ENCODE measurements at regions not wholly inside any gene's neighbourhood (a gene's known extent, or its start where the extent isn't known, plus 50 kb on each side); places are given as distances from the start of the nearest gene placed in this dataset.

DNA sequence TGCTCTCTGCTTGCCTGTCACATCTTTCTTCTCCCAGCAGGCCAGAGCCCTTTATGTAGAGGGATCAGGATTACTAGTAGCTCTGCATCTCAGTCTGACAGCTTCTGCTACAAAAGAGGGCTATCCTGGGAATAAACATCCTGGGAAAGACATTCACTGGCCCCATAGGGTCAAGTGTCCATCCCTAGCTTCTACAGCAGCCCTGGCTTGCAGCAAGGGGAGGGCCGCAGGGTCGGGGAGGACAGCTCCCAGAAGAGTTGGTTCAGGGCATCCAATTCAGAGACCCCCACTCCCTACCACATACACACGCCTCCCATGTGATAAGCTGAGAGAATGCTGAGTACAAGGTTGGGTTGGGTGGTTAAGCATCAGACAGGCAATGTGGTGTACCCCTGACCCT, 154.1 kb upstream of the PDE10A start:
- no peak for DNase-seq

DNA sequence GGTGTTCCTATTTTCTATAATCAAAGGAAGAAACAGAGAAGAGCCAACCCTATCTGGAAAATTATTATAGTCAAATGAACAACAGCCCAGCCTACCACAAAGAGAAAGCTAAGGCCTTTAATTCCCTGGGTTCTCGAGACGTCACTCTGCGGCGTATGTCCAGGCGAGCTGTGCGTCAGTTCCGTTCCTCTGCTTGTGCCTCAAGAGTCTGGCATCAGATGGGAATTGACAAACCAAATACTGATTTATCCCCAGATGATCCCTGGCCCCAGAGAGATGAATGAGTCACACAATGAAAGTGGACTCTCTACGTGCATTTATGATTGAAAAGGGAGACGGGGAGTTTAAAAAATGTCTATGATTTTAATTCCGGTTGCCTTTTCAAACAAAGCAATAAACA, 151.6 kb upstream of the PDE10A start:
- no peak for DNase-seq

DNA sequence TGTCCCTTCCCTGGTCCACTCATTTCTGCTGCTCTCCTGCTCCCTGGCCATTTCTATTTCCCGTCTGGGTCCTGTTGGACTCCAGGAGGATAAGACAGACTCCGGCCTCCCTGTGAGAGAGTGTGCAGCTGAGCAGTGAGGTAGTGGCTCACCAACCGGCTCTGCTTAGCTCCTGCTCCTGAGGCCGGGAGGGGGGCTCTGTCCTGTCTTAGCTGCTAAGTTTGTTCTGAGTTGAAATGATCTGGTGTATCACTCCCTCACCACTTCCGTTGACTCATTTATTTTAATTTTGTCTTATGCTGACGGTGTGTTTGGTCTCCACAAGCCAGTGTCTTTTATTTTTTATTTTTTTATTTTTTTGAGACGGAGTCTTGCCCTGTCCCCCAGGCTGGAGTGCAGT, 148.5 kb upstream of the PDE10A start:
- no peak for DNase-seq

DNA sequence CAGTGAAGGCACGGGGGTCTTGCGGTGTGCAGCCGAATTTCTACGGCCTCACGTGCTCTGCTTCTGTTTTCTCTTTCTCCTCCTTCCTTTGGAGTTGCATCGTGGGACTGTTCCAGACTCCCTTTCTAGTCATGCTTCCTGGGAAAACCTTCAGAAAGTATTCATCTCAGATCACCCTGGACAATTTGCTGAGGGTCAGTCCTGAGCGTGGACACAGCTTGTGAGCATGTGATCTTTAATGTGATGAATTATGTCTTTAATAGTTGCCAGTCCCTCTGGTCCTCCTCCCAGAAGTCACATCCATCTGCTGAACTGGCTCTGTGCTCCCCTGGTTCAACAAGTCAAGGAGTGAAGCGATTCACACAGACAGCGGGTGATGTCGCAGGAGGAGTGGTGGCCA, 145.0 kb upstream of the PDE10A start:
- DNase-seq: no peak

DNA sequence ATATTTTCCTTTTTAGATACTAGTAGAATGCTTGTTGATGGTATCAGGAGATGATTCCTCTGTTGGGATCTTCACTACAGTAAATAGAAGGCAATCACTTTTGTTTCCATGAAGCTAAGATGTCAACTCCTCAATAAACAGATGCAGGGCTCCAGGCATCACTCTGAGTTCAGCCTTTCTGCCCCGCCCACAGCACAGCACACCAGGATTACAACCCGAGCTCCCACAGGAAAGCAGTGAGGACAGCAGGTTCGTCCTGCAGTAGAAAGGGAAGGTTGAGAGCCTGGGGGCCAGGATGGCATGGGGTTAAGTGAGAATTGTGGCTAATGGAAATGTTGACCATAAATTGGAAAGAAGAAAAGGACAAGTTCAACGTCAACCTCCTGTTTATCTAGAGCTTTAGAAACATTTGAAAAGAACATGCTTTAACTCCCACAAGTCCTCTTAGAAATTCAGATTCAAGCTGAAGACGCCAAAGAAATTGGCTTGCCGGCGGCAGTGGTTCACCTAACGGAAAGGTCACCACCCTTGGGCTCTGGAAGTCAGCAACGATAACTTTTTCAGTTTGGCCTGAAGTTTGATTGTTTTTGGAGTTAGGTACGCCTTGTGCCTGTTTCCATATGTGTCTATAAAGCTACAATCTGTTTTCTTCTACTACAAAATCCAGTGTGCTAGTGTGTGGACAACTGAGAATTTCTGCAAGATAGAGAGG, 144.4 kb upstream of the PDE10A start:
- no peak for DNase-seq

DNA sequence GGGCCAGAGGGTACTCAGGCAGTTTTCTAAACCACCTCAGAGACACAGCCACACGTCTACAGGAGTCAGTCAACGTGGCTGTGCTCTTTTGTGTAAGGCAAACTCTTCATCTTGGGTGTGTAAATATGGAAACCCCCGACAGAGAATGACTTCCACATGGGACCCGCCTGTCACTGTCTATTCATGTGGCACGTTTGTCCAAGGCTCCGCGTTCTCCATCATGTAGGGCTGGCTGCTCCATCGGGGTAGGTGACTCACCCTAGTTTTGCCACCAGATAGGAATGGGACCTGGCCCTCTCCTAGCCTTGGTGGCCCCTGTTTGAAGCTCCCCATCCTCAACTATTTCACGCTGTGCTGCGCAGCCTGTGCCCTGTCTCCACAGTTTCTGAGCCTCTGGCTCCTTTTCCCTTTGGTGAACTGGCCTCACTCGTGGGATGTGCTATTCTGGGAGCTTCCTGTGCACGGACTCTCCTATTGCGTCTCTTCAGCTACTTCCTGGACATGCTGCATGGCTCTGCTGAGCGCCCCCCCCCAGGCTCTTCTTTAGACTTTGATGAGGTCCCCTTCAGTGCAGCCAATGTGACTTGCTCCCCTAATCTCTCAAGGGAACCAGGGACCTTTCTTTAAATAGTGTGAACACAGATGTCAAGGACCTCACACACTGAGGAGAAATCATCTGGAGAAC, 143.2 kb upstream of the PDE10A start:
- DNase-seq: no peak

DNA sequence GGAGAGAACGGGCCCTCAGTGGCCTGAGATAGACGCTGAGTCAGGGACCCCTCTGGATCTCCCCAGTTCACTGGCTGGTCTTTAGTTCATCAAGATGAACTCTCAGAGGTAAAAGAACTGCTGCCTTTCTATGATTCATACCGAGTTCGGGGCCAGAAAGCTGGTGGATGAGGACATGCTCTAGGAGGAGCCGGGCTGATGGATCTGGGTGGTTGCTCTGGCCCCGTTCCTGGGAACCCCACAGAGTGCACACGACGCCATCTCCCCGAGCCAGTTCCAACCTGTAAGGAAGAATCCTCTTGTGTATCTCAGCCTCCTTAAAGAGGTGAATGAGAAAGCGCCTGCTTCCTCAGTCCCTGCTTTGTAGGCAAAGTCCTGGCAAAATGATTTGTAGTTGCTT, 142.6 kb upstream of the PDE10A start:
- no peak for DNase-seq

DNA sequence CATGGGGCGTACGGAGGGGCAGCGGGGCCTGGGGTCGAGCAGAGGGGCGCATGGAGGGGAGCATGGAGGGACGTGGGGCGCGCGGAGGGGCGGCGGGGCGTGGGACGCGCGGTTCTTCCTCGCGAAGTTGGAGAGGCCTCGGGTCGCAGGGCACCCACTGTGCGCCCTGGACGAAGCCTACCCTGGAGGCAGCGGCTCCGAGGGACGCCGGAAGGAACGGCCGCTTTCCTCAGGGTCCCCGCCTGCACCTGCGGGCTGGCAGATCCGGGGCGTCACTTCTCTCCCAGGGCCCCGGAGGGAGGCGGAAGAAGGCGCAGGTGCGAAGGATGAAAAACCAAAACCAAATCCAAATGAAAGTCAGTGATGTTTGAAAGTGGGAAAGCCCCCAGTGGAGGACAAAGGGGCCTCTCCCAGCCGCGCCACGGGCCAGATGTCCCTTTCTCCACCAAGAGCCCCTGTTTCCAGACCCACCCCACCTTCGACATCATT, 142.1 kb upstream of the PDE10A start:
- DNase-seq: no peak

DNA sequence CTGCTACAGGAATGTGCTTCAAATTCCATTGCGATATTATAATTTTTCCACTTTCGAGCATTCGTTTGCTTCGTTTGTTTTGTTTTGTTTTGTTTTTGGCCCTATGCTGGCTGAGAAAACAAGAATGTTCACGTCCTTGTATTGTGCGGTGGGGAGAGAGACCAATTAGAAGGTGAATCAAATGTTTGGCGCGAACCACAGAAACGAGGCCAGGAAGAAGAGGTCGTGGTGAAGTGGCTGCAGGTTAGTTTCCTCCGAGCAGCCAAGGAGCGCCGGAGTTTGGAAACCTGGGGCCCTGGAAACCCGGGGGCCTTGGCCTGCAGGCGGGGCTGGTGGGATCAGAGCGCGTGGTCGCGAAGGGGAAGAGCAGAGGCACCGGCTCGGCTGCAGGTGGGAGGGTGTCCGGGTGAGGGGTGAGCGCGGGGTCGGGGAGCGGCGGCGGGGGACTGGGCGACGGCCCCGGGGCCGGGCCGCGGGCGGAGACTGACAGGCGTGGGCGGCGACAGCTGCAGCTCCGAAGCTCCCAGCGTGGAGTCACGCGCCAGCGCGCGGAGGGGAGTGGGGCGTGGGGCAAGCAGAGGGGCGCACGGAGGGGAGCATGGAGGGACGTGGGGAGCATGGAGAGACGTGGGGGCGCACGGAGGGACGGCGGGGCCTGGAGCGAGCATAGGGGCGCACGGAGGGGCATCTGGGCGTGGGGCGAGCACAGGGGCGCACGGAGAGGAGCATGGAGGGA, 141.5 kb upstream of the PDE10A start:
- no peak for DNase-seq

DNA sequence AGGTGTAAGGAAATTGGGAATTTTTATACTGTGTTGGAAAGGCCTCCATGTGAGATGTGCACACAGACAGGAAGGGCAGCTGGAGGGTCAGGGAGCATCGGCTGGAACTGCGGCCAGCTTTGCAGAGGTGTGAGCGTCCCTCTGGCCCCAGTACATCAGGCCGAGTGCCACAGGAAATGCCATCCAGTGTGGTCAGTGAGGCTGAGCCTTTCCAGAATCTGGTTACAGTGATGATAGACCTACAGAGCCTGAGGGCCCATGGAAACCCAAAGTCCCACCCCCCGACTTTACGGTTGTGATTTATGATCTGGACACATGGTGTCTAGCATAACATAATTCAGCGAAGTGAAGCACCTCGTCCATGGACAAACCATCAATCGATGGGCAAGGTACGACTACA, 137.3 kb upstream of the PDE10A start:
- DNase-seq: no peak

DNA sequence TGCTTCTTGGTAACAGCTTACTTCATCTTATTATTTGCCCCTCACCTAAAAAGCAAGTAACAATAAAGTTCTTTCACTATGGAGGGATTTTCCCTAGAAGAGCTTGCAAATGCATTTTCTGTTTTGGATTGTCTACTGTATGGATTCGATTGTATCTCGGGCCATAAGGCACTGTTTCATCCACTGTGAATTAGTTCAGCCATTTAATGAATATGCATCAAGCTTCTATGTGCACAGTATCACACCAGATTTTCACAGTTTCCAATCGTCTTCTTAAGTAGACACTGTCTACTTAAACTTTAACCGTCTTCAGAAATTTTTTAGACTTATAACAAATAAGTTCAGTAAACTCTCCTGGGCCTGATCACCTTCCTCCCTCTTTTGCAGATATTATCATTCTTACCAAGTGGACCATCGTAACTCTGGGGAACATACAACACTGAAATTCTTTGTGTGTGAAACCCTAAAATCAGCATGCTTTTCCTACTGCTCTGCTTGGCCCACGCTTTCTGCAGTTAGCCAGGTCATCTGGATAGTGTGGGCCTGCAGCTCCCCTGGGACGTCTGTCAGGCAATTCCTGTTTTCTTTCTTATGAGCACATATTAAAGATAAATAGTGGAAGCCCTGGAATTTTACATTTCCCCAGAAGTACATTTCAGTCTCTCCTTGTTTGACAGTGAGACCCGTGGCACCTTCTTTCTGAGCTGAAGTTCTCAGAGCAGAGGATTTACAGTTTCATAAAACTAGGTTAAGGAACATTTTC, 136.5 kb upstream of the PDE10A start:
- no peak for DNase-seq

DNA sequence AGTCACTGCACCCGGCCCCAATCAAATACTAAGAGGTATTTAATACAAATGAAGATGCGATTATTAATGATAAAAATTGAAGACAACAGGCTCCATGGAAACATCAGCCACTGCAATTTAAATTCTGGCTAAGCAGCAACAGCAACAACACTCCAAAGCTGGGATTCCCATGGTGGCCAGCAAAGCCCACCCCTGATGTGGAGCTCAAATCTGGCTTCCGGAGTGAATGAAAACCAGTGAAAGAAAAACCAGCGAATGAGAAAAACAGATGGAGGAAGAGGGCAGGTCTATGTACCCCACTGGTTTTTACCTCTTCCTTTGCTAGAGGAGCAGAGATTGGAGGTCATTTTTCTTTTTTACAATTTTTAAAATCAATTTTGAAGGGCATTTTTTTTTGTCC, 135.9 kb upstream of the PDE10A start:
- no peak for DNase-seq

DNA sequence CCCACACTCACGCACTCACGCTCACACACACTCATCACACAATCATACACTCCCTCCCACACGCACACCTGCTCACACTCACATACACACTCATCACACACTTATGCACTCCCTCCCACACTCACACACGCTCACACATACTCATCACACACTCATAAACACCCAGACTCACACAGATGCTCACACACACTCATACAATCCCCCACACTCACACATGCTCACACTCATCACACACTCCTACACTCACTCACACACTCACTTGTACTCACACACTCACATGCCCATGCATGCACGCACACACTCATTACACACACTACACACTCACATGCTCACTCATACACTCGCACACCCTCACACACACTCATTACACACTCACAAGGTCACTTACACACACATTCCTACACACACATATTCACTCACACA, 131.1 kb upstream of the PDE10A start:
- DNase-seq: no peak

DNA sequence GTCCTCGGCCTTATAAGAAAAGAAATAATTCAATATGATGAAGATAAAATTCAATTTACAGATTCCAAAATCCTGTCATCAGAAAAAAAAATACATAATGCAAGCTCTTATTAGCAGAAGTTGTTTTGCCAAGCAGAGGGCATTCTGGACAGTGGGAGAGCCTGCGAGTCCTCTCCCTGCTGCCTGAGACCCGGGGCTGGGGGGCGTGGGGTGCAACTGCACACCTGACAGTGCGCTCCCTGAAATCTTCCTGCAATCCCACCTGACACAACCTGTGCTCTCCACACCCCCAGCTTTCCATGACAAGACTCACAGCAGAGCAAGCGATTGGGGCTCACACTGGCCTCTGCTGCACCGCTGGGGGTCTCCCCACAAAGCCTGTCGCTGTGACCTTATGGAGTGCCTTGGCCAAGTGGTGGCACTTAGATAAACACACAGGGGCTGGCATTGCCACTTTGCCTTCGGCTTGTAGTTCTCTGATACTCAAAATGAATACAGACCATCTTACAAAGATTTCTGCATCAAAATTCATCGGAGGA, 130.3 kb upstream of the PDE10A start:
- DNase-seq: no peak

DNA sequence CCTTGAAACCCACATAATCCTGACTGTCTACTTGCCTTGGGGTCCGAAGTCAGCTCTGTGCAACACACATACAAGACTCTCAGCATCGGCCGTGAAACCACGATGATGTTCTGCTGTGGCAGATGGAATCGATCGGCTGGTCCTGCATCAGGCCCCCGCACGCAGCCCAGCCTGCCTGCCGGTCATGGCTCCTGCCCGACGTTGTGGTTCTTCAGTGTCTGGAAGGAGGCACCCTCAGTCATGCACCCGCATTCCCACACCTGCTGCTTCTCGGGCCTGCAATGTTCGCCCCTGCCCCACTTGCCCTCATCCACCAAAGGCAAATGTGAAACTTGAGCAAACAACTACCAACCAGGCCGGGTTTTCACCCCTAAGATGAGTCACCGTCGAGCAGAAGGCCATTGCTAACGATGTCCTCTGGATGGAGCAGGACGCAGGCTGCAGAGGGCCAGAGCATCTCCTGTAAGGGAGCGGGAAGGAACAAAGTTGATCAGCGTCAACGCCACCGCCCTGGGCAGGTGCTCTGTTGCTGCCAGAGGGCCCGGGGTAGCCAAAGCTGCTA, 128.9 kb upstream of the PDE10A start:
- no peak for DNase-seq

DNA sequence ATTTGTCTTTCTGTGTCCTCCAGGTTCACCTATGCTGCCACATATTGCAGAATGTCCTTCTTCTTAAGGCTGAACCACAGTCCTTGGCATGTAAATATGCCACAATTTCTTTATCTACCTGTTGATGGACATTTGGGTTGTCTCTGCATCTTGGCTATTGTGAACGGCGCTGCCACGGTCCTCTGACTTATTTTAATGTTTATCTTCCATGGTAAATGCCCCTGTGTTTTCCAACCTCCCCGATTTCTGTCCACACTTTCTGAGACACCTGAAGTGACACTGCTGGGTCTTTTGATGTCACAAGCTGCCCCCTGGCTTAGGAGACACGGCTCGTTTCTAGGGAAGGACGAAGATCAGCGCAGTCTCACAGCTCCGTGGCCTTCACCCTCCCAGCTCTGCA, 128.3 kb upstream of the PDE10A start:
- DNase-seq: no peak

DNA sequence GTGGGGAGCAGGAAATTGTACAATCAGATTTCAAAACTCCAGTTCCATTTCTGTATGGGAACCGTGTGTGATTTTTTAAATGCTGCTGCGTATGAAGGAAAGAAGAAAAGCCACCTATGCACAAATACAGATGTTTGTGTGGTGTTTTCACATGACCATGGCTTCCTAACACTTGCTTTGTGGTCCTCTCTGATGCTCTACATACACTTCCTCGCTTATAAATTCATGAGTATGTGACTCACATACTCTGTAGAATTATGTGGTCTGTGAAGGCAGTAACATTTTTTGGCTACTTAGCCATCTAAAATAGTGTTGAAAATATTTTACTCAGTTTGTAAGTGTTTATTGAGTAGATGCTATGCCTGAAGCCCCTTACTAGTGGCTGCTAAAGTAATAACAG, 119.8 kb upstream of the PDE10A start:
- DNase-seq: no peak

DNA sequence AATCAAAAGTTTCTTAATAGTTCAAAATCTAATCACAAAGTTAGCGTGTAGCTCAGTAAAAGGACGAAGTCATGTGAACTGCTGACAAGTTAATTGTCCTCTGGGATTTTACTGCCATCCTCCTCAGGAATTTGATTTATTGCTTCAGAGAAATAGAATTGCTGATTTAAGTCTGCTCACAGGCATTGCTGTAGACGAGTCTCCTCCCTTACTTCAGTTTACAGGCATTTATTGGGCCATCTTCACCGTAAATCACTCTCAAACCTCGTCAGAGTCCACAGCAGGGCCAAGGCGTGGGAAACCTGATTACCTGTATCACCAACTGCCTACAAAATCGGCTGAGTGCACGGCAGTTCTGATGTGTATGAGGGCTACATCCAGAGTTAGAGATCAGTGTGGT, 119.1 kb upstream of the PDE10A start:
- DNase-seq: no peak

DNA sequence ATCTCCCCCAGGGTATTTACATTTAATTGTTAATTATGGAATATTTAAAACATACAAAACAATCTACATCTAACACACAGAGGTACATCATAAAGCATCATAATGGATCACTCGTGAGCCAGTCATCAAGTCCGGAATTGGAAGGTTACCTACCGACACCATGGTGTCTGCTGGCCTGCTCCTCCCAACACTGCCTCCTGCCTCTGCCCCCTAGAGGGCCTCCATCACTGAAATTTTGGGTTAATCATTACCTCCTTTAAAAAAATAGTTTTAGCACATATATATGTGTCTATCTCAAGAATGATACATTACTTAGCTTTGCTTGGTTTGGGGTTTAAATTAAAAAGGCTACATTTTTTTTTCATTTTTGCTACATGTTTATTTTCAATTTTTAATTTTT, 114.6 kb upstream of the PDE10A start:
- no peak for DNase-seq

DNA sequence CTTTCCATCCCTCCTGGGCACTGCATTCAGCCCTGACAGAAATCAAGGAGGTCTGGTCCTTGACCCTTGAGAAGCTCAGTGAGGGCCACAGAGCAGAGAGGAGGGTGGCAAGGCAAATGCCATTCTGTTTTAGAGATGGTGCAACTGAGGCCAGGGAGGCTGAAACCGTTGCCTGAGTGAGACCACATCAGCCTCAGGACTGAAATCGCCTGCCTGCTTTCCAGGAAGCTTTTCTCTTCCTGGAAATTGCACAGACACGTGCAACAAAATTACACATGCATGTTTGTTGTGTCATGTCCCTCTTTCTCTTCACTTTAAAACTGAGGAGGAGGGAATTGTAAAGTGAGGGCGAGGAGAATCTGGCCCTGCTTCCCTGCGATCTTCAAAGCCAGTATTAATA, 113.7 kb upstream of the PDE10A start:
- DNase-seq: no peak

DNA sequence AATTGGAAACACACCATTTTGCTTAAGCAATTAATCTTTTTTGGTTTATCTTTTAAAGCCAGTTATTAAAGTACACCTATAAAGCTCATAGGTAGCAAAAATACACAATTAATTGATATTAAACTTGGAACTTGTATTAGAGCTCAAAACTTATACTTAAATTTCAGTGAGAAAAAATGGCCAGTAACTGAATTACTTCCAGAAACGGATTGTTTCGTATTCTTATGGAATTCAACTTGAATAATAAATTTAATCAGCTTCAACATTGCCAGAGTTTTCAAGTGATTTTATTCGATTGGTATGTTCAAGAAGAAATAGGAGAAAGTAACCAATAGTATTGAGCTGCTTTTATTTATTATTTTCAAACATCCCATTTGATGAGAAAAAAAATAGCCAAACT, 112.7 kb upstream of the PDE10A start:
- DNase-seq: no peak

DNA sequence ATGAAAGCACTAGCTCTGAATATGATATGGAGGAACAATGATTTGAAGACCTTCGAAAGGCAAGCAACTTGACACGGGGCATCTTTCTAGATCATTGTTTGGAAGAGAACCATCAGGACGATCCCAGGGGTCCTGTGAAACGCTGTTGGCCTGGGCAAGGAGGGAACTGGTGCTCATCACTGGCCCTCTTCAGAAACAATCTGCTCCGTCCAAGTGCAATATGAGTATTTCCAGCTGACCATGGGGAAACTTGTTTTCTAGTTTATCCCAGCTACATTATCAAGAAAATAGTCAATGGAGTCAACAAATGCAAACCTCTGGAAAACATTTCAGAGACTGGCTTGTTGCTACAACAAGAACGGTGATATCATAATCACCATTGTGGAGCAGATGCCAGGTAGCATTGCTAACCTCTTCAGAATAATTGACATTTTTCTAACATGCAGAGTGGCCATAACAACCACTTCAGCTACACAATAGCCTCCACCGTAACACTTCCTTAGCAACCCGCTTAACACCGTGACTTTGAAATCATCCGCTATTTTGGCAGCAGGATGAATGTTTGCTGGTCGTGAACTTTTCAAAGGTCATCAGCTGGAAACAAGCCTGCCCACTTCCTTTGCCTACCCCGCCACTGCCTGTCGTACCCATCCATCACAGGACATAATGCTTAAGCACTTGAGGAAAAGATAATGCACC, 112.0 kb upstream of the PDE10A start:
- no peak for DNase-seq

Measured in activated gamma-delta T cell (primary cell).